H4 (cell line): ENCODE measurements at regions not wholly inside any gene's neighbourhood (a gene's known extent, or its start where the extent isn't known, plus 50 kb on each side); places are given as distances from the start of the nearest gene placed in this dataset.
"Not testable (repeated sequence)": the region's sequence is repeated elsewhere in the genome, so short reads cannot be mapped to it uniquely, and the experiment has no call there.

Source experiments
- DNase-seq: peaks from one replicate; pipeline ENCODE4 v3.0.0-alpha.2; 2015; ENCODE audit warnings: low spot score

DNA sequence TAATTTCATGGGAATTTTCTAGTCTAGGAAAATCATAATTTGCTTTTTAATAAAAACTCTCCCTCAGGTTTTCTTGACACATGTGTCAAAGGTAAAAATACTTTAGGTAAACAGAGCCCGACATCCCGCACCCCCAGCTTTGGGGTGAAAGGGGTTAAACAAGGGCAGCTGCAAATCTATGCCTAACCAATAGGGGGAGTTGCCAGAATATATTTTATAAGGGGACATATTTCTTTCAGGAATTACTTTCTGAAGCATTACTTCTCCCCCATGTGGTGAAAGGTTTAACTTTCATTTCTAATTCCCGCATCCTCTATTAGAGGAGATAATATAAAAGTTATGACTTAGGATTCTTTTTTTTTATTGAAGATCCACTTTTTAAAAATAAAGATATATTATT is 53.9 kb upstream of the HEPH start:
- peak; percentile 1 for DNase-seq

DNA sequence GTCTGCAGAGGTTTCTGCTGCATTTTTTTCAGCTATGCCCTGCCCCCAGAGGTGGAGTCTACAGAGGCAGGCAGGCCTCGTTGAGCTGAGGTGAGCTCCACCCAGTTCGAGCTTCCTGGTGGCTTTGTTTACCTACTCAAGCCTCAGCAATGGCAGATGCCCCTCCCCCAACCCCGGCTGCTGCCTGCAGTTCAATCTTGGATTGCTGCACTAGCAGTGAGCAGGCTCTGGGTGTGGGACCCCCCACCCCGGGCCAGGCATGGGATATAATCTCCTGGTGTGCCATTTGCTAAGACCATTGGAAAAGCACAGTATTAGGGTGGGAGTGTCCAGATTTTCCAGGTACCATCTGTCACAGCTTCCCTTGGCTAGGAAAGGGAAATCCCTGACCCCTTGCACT is 56.2 kb upstream of the HEPH start:
- DNase-seq, result not testable (repeated sequence)

DNA sequence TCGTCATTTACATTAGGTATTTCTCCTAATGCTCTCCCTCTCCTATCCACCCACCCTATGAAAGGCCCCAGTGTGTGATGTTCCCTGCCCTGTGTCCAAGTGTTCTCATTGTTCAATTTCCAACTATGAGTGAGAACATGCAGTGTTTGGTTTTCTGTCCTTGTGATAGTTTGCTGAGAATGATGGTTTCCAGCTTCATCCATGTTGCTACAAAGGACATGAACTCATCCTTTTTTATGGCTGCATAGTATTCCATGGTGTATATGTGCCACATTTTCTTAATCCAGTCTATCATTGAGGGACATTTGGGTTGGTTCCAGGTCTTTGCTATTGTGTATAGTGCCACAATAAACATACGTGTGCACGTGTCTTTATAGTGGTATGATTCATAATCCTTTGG is 61.6 kb upstream of the HEPH start:
- not testable (repeated sequence) for DNase-seq

DNA sequence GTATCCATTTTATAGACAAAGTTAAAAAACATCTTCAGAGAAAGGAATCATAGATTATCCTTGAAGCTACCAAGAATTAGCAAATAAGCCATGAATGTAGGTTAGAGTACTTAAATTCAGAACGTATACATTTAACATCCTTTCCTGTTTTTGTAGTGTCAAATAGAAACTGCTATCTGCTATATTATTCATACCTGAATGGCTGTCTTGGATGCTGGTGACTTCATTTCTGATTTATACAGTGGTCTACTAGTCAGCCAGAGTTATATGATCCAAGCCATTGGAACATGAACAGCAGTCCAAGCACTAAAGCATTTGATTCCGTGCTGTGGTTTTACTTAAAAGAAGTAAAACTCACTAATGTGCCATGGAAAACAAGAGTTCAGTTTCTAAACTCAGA is 58.3 kb upstream of the VSIG4 start:
- DNase-seq, result no peak

DNA sequence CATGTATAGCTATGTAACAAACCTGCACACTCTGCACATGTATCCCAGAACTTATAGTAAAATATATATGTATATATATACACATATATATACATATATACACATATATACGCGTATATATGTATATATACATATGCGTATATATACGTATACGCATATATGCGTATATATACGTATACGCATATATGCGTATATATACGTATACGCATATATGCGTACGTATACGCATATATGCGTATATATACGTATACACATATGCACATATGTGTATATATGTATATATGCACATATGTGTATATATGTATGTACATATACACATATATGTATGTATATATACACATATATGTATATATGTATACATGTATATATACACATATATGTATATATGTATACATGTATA is 57.1 kb upstream of the VSIG4 start:
- DNase-seq, result not testable (repeated sequence)

DNA sequence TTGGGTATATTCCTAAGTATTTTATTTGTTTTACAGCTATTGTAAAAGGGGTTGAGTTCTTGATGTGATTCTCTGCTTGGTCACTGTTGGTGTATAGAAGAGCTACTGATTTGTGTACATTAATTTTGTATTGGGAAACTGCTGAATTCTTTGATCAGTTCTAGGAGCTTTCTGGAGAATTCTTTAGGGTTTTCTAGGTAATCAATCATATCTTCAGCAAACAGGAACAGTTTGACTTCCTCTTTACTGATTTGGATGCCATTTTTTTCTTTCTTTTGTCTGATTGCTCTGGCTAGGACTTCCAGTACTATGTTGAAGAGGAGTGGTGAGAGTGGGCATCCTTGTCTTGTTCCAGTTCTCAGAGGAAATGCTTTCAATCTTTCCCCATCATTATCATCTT is 50.1 kb upstream of the VSIG4 start:
- not testable (repeated sequence) for DNase-seq
